Kidney (tissue), 13 donors: ENCODE measurements at regions not wholly inside any gene's neighbourhood (a gene's known extent, or its start where the extent isn't known, plus 50 kb on each side); places are given as distances from the start of the nearest gene placed in this dataset.
A peak's percentile ranks its signal among the peaks of the same experiment; 100 is the strongest.

Experiments used
- DNase-seq, 5 donors: peaks; one replicate each; pipeline ENCODE4 v3.0.0-alpha.2; 2013 to 2020
- FAIRE-seq: peaks from 2 replicates; lab custom pipeline; 2012; peaks lifted over from hg19 to GRCh38; lab: Jason Lieb, UNC
- H3K27ac ChIP-seq, 2 donors: one replicate each; pipeline ENCODE4 v1.7.0; 2013; ENCODE audit warnings: low read depth in 2 of 2, low read length in 2 of 2, inconsistent platforms in 1 of 2
- H3K27me3 ChIP-seq: one replicate; pipeline ENCODE4 v1.7.1; 2013; ENCODE audit warnings: low read length, inconsistent platforms; ENCODE audit not compliant: control insufficient read depth, insufficient read depth
- H3K36me3 ChIP-seq, 3 donors: one replicate each; pipeline versions ENCODE4 v1.7.0 to v1.7.1; 2013; ENCODE audit warnings: low read length in 3 of 3, control low read depth in 1 of 3, inconsistent platforms in 1 of 3; ENCODE audit not compliant: insufficient read depth in 3 of 3, control insufficient read depth in 2 of 3
- H3K4me1 ChIP-seq, 3 donors: one replicate each; pipeline versions ENCODE4 v1.7.0 to v1.7.1; 2013; ENCODE audit warnings: low read length in 3 of 3, inconsistent platforms in 1 of 3, low read depth in 1 of 3; ENCODE audit not compliant: control insufficient read depth in 2 of 3, insufficient read depth in 2 of 3
- H3K4me3 ChIP-seq, 3 donors: one replicate each; pipeline versions ENCODE4 v1.7.0 to v1.8.1; 2013; ENCODE audit warnings: low read length in 3 of 3, control low read depth in 1 of 3, inconsistent platforms in 1 of 3
- H3K9ac ChIP-seq, 3 donors: one replicate each; pipeline versions ENCODE4 v1.7.0 to v1.7.1; 2013; ENCODE audit warnings: low read length in 3 of 3, control low read depth in 1 of 3, inconsistent platforms in 1 of 3
- H3K9me3 ChIP-seq, 3 donors: one replicate each; pipeline versions ENCODE4 v1.7.0 to v1.7.1; 2013; ENCODE audit warnings: low read length in 3 of 3, control low read depth in 1 of 3, inconsistent platforms in 1 of 3; ENCODE audit not compliant: control insufficient read depth in 2 of 3, insufficient read depth in 1 of 3
- CTCF ChIP-seq: IDR thresholded peaks from 3 replicates; pipeline ENCODE4 v1.5.1; 2012; ENCODE audit warnings: mild to moderate bottlenecking, moderate library complexity, borderline replicate concordance; ENCODE audit not compliant: insufficient read depth; ENCODE audit errors: extremely low read depth
- intact Hi-C: fragments of 100-400 bp; cut with DNase I; formaldehyde crosslinking; loops from one replicate; pipeline ENCODE4 v1.11.1; 2022
- donor health status: control.
- donor health status: control.
- donor health status: control.
- donor health status: control.
- donor health status: control.
- donor health status: DM: yes; HTN: yes; CAD: no.
- donor health status: Normal renal cell carcinoma (clear cell type).

- no peak overlapping the region for H3K27ac ChIP-seq
- no peak overlapping the region for H3K4me3 ChIP-seq
- H3K9me3 ChIP-seq, result no peaks in the 10 kb centered on the region
- no peaks in the 10 kb centered on the region for H3K36me3 ChIP-seq
- FAIRE-seq, result no peak
- intact Hi-C loops, result no loop called here
- no peak for DNase-seq
- no peaks in the 10 kb centered on the region for H3K27me3 ChIP-seq
- no peaks in the 10 kb centered on the region for H3K4me1 ChIP-seq
- no peak overlapping the region for H3K9ac ChIP-seq
- TF ChIP-seq CTCF, result no peak
Measured at GRCh38 chr12:47017041-47017713, 62.2 kb upstream of the PCED1B start.

- H3K27me3 ChIP-seq, result no peaks in the 10 kb centered on the region
- no peaks in the 10 kb centered on the region for H3K4me1 ChIP-seq
- H3K9me3 ChIP-seq, result no peaks in the 10 kb centered on the region
- TF ChIP-seq CTCF, result no peak
- no peak overlapping the region for H3K4me3 ChIP-seq
- no peak overlapping the region for H3K9ac ChIP-seq
- DNase-seq (no peak), FAIRE-seq (no peak)
- intact Hi-C loops, result no loop called here
- H3K27ac ChIP-seq, result no peak overlapping the region
- H3K36me3 ChIP-seq, result no peaks in the 10 kb centered on the region
Measured at GRCh38 chr12:47017901-47018475, 61.4 kb upstream of the PCED1B start.

GRCh38 chr12:47020211-47020821 is 59.1 kb upstream of the PCED1B start:
- H3K9ac ChIP-seq, result no peak overlapping the region
- H3K9me3 ChIP-seq, result no peaks in the 10 kb centered on the region
- H3K27me3 ChIP-seq, result no peaks in the 10 kb centered on the region
- TF ChIP-seq CTCF, result no peak
- no peaks in the 10 kb centered on the region for H3K4me1 ChIP-seq
- DNase-seq, result peak in 1 of 5 donors; percentile 32
- no peak overlapping the region for H3K27ac ChIP-seq
- FAIRE-seq, result no peak
- no peak overlapping the region for H3K4me3 ChIP-seq
- H3K36me3 ChIP-seq, result no peaks in the 10 kb centered on the region
- intact Hi-C loops, result no loop called here
